Thoracic aorta (tissue), 2 donors: ENCODE measurements at regions not wholly inside any gene's neighbourhood (a gene's known extent, or its start where the extent isn't known, plus 50 kb on each side); places are given as distances from the start of the nearest gene placed in this dataset.

Experiments used
- ATAC-seq: fragments of 150-250 bp; one replicate; pipeline ENCODE4 v1.8.0; 2017; ENCODE audit warnings: low read depth; ENCODE audit not compliant: insufficient number of reproducible peaks, low FRiP score
- DNase-seq: peaks from one replicate; pipeline ENCODE4 v3.0.0-alpha.2; 2020; ENCODE audit warnings: low spot score
- H3K27ac ChIP-seq, 2 donors: fragments of 200-600 bp; sonication (generic); 1 replicate in 1 of 2; 2 replicates in 1 of 2; pipeline ENCODE4 v1.5.1; 2016; ENCODE audit warnings: mild to moderate bottlenecking in 2 of 2, moderate library complexity in 2 of 2
- H3K27me3 ChIP-seq: fragments of 200-600 bp; sonication (generic); replicated peaks from 2 replicates; pipeline ENCODE4 v1.6.0; 2016; ENCODE audit warnings: mild to moderate bottlenecking; ENCODE audit not compliant: insufficient read depth
- H3K36me3 ChIP-seq: fragments of 200-600 bp; sonication (generic); one replicate; pipeline ENCODE4 v1.5.1; 2016
- H3K4me1 ChIP-seq, 2 donors: fragments of 200-600 bp; sonication (generic); 1 replicate in 1 of 2; 2 replicates in 1 of 2; pipeline versions ENCODE4 v1.5.1 to v1.6.0; 2016; ENCODE audit warnings: low read depth in 2 of 2, mild to moderate bottlenecking in 1 of 2; ENCODE audit not compliant: control insufficient read depth in 1 of 2
- H3K4me3 ChIP-seq: fragments of 200-600 bp; sonication (generic); 2 replicates; pipeline ENCODE4 v1.5.1; 2016; ENCODE audit warnings: mild to moderate bottlenecking
- H3K9me3 ChIP-seq: fragments of 200-600 bp; sonication (generic); 2 replicates; pipeline ENCODE4 v1.5.1; 2016
- CTCF ChIP-seq: fragments of 200-600 bp; sonication (generic); IDR thresholded peaks from one replicate; pipeline ENCODE4 v1.5.1; 2019; ENCODE audit warnings: antibody characterized with exemption

GRCh38 chr5:34499001-34499734, 157.0 kb upstream of the RAI14 start:
- H3K4me3 ChIP-seq, result no peak overlapping the region
- no peak for TF ChIP-seq CTCF
- peak overlapping the region; percentile 87 to 92 for H3K27ac ChIP-seq
- H3K27me3 ChIP-seq, result no peaks in the 10 kb centered on the region
- peak; percentile 77 for ATAC-seq
- no peak for DNase-seq
- H3K9me3 ChIP-seq, result no peaks in the 10 kb centered on the region
- H3K36me3 ChIP-seq, result no peaks in the 10 kb centered on the region
- H3K4me1 ChIP-seq, result peaks cover 60 to 79% of the 10 kb centered on the region in 2 donors

- DNase-seq (no peak), ATAC-seq (no peak)
- no peaks in the 10 kb centered on the region for H3K9me3 ChIP-seq
- no peak overlapping the region for H3K4me3 ChIP-seq
- H3K27me3 ChIP-seq, result no peaks in the 10 kb centered on the region
- no peak for TF ChIP-seq CTCF
- peak overlapping the region; percentile 87 to 92 for H3K27ac ChIP-seq
- no peaks in the 10 kb centered on the region for H3K36me3 ChIP-seq
- peaks cover 66 to 88% of the 10 kb centered on the region in 2 donors for H3K4me1 ChIP-seq
Measured at GRCh38 chr5:34500236-34500847, 155.8 kb upstream of the RAI14 start.

- Histone ChIP-seq H3K27me3 (no peaks in the 10 kb centered on the region), H3K27ac (peak overlapping the region; percentile 25 to 92), H3K9me3 (no peaks in the 10 kb centered on the region), H3K4me3 (no peak overlapping the region), H3K4me1 (peaks cover 66 to 88% of the 10 kb centered on the region in 2 donors), H3K36me3 (no peaks in the 10 kb centered on the region)
- no peak for DNase-seq
- no peak for TF ChIP-seq CTCF
- ATAC-seq, result no peak
Measured at GRCh38 chr5:34501016-34501415, 155.1 kb upstream of the RAI14 start.

- TF ChIP-seq CTCF, result no peak
- H3K36me3 ChIP-seq, result no peaks in the 10 kb centered on the region
- DNase-seq (no peak), ATAC-seq (no peak)
- no peaks in the 10 kb centered on the region for H3K9me3 ChIP-seq
- no peaks in the 10 kb centered on the region for H3K27me3 ChIP-seq
- peaks cover 62 to 81% of the 10 kb centered on the region in 2 donors for H3K4me1 ChIP-seq
- no peak overlapping the region for H3K4me3 ChIP-seq
- peak overlapping the region; percentile 10 to 83 for H3K27ac ChIP-seq
Measured at GRCh38 chr5:34501840-34502239, 154.3 kb upstream of the RAI14 start.

- H3K9me3 ChIP-seq, result no peaks in the 10 kb centered on the region
- no peak overlapping the region for H3K4me3 ChIP-seq
- DNase-seq (no peak), ATAC-seq (no peak)
- TF ChIP-seq CTCF, result no peak
- no peaks in the 10 kb centered on the region for H3K27me3 ChIP-seq
- peaks cover 54 to 73% of the 10 kb centered on the region in 2 donors for H3K4me1 ChIP-seq
- H3K36me3 ChIP-seq, result no peaks in the 10 kb centered on the region
- H3K27ac ChIP-seq, result peak overlapping the region; percentile 83 to 86
Measured at GRCh38 chr5:34502581-34502980, 153.5 kb upstream of the RAI14 start.
